HepG2 (cell line): ENCODE measurements at regions not wholly inside any gene's neighbourhood (a gene's known extent, or its start where the extent isn't known, plus 50 kb on each side); places are given as distances from the start of the nearest gene placed in this dataset.

Experiments used
- HNRNPUL1 ChIP-seq: fragments of 200-400 bp; formaldehyde crosslinking; IDR thresholded peaks from 2 replicates; pipeline ENCODE4 v1.6.1; 2017; ENCODE audit warnings: low read depth, mild to moderate bottlenecking, low read length, moderate library complexity
- POLR2AphosphoS2 ChIP-seq: IDR thresholded peaks from 2 replicates; pipeline ENCODE4 v1.6.1; 2011; ENCODE audit warnings: low read depth, low read length, improper control_type of control experiment
- POLR2AphosphoS5 ChIP-seq: IDR thresholded peaks from 2 replicates; pipeline ENCODE4 v1.6.1; 2012; ENCODE audit warnings: low read depth, low read length
- RFXAP ChIP-seq: sonication (generic); formaldehyde crosslinking; IDR thresholded peaks from 2 replicates; pipeline ENCODE4 v1.4.0; 2020; ENCODE audit warnings: missing genetic modification reagents, borderline replicate concordance
- SRSF9 ChIP-seq: fragments of 200-400 bp; formaldehyde crosslinking; IDR thresholded peaks from 2 replicates; pipeline ENCODE4 v1.6.1; 2018; ENCODE audit warnings: borderline replicate concordance, mild to moderate bottlenecking, low read depth, low read length; ENCODE audit not compliant: insufficient read depth, poor library complexity, severe bottlenecking
- SUZ12 ChIP-seq: fragments of 150-350 bp; IDR thresholded peaks from 2 replicates; pipeline ENCODE4 v1.6.1; 2014; ENCODE audit warnings: low read depth, low read length
- ZFP41 ChIP-seq: sonication (generic); formaldehyde crosslinking; IDR thresholded peaks from 2 replicates; pipeline ENCODE4 v1.4.0; 2020; ENCODE audit warnings: mild to moderate bottlenecking, missing genetic modification reagents, borderline replicate concordance
- ZNF274 ChIP-seq: sonication (generic); formaldehyde crosslinking; IDR thresholded peaks from 2 replicates; pipeline ENCODE4 v1.5.1; 2020; ENCODE audit warnings: mild to moderate bottlenecking, missing genetic modification reagents
- ZNF777 ChIP-seq: sonication (generic); formaldehyde crosslinking; IDR thresholded peaks from 2 replicates; pipeline ENCODE4 v1.4.0; 2020; ENCODE audit warnings: missing genetic modification reagents
- TF ChIP-seq, protein P1 (sequence below), 2 experiments: IDR thresholded peaks; 2 replicates each; pipeline ENCODE4 v1.6.1; 2011 to 2012; ENCODE audit warnings: low read length in 2 of 2, borderline replicate concordance in 1 of 2, low read depth in 1 of 2, mild to moderate bottlenecking in 1 of 2, moderate library complexity in 1 of 2

DNA sequence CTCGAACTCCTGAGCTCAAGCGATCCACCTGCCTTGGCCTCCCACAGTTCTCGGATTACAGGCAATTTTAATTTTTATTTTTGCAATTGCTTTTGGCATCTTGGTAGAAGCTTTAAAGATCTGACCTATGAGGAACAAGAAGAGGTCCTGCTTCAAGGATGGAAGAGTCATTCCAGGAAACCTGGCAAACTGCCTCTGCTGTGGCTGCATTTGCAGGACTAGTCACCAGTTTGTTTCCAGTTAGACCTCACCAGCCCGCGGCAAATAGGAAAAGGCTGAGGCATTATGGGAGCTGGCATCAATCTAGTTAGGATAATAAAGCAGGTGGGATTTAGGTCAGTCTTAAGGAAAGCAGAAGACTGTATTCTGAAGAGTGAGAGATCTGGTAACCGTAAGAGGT lies 51.9 kb upstream of the LAS1L start:
- no peak for TF ChIP-seq RFXAP (CRISPR knock-in tag)
- TF ChIP-seq POLR2AphosphoS2: no peak
- no peak for TF ChIP-seq ZNF777 (CRISPR knock-in tag)
- TF ChIP-seq SRSF9: no peak
- TF ChIP-seq ZNF274 (CRISPR knock-in tag): no peak
- TF ChIP-seq SUZ12: no peak
- TF ChIP-seq, protein P1, sequence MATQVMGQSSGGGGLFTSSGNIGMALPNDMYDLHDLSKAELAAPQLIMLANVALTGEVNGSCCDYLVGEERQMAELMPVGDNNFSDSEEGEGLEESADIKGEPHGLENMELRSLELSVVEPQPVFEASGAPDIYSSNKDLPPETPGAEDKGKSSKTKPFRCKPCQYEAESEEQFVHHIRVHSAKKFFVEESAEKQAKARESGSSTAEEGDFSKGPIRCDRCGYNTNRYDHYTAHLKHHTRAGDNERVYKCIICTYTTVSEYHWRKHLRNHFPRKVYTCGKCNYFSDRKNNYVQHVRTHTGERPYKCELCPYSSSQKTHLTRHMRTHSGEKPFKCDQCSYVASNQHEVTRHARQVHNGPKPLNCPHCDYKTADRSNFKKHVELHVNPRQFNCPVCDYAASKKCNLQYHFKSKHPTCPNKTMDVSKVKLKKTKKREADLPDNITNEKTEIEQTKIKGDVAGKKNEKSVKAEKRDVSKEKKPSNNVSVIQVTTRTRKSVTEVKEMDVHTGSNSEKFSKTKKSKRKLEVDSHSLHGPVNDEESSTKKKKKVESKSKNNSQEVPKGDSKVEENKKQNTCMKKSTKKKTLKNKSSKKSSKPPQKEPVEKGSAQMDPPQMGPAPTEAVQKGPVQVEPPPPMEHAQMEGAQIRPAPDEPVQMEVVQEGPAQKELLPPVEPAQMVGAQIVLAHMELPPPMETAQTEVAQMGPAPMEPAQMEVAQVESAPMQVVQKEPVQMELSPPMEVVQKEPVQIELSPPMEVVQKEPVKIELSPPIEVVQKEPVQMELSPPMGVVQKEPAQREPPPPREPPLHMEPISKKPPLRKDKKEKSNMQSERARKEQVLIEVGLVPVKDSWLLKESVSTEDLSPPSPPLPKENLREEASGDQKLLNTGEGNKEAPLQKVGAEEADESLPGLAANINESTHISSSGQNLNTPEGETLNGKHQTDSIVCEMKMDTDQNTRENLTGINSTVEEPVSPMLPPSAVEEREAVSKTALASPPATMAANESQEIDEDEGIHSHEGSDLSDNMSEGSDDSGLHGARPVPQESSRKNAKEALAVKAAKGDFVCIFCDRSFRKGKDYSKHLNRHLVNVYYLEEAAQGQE (IDR thresholded peaks at IDR 0.05; ENCODE audit: borderline replicate concordance in 1 of 2, low read depth in 1 of 2, low read length in 2 of 2): no peak
- no peak for TF ChIP-seq HNRNPUL1
- no peak for TF ChIP-seq ZFP41
- no peak for TF ChIP-seq POLR2AphosphoS5
